ENCODE measurements at regions not wholly inside any gene's neighbourhood (a gene's known extent, or its start where the extent isn't known, plus 50 kb on each side); places are given as distances from the start of the nearest gene placed in this dataset.
A peak's percentile ranks its signal among the peaks of the same experiment; 100 is the strongest.

DNA sequence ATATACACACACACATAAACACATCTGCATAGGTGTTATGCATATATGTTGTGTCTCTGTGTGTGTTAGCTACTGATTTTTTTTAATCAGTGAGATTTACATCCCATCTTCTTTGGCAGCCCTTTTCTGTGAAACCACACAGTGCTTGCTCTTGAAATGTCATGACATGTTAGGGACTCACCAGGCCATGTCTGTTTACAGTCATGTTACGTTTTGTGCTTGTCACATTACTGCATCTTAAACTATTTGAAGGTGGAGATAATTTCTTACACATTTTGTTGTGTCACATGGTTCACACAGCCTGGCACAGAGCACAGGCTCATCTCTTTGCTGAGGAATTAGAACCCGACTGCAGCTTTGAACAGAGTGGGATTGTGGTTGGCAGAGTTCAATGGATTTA lies 364.4 kb upstream of the RIOK2 start:
- TF ChIP-seq CTCF (IDR thresholded peaks at IDR 0.05; ENCODE audit: extremely low read depth, missing control alignments): no peak

DNA sequence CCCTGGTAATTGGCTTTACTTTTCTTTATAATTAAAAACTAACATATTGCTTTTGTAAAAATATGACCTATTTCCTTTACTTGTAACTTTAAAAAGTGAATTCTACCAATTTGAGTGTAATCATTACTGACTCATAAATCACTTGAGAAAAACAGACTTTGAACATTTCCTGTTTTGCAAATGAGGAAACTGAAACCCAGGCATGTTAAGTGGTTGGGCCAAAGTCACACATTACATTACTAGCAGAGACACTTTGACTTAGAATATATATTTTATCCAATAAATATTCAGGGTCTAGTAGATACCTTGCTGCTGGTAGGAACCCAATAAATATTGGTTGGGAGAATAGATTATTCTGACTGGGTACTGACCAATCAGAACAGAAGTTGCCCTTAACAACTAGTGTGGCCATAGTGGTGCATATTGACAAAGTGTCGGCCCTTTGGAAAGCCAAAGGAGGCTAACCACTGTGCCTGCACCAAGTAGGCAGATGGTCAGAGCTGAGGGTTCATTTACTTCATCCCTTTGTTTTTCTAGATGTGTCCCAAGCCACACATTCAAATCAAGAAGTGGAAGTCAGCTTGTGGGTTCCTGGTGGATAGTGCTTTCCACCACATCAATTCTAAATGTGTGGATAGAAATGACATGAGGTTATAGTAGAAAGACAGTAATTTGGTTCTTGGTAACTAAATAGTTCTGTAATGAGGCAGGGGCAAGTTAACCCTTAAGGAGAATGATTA lies 365.1 kb upstream of the RIOK2 start:
- DNase-seq (ENCODE audit: low spot score): peak; percentile 32
- TF ChIP-seq CTCF (IDR thresholded peaks at IDR 0.05; ENCODE audit: extremely low read depth, missing control alignments): no peak

More for the DNA sequence above, 364.4 kb upstream of the RIOK2 start:
- no peak for DNase-seq (ENCODE audit: low spot score)

DNA sequence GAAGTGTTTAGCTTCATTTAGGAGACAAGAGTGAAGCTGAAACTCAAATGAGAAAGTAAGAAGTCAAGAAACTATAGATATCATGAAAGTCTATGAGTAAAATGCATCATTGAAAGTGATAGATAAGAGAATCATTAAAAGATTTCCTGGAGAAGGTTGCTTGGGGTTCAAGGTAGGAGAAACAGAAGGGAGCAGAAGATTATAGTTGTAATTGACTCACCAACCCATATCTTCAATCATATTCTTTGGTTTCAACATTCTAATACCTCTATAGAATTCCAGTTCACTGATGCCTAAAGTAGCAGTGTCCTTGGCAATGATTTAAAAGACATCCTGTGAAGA lies 365.7 kb upstream of the RIOK2 start:
- DNase-seq (ENCODE audit: low spot score): no peak
- no peak for TF ChIP-seq CTCF (IDR thresholded peaks at IDR 0.05; ENCODE audit: extremely low read depth, missing control alignments)

GRCh38 chr5:97549496-97549895 lies 366.4 kb upstream of the RIOK2 start:
- no peak for TF ChIP-seq CTCF (IDR thresholded peaks at IDR 0.05; ENCODE audit: extremely low read depth, missing control alignments)

DNA sequence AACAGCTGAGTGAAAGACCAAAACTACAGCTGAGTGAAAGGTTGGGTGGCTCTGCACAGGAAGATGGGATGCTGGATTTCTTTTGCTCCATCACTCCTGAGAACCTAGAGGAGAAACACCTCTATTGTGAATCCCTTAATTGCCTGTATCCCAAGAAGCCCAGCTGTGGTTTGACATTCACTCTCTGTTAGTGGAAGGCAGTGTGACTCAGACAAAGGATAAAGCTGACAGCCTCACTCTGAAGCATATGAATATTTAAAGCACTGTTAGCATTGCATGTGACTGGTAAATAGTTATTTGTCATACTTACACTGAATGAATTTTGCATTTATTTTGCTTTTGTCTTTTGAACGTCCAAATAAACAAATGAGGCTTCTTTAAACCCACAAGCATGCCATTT lies 367.1 kb upstream of the RIOK2 start:
- no peak for TF ChIP-seq CTCF (IDR thresholded peaks at IDR 0.05; ENCODE audit: extremely low read depth, missing control alignments)

More at GRCh38 chr5:97549496-97549895, 366.4 kb upstream of the RIOK2 start:
- DNase-seq (ENCODE audit: low spot score): no peak

DNA sequence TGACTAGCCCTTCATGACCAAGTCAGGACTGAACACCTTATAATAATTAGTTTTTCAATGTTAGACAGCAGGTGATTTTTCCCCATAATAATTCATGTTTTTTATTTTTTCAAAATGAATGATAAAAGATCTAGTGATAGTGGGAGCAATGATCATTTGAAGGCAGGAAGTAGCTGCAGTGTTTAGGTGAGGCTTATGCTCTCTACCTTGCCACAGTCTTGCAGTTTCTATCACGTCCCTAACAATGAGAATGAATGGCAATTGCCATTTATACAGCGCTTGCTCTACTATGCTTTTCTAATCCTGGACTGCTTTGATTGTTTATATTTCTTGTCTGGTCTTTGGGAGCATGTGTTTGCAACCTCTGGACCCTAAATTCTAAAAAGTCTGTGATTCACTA lies 367.8 kb upstream of the RIOK2 start:
- no peak for TF ChIP-seq CTCF (IDR thresholded peaks at IDR 0.05; ENCODE audit: extremely low read depth, missing control alignments)
- DNase-seq (ENCODE audit: low spot score): no peak

More for the DNA sequence above, 367.1 kb upstream of the RIOK2 start:
- no peak for DNase-seq (ENCODE audit: low spot score)

- no peak for DNase-seq (ENCODE audit: low spot score)
- TF ChIP-seq CTCF (IDR thresholded peaks at IDR 0.05; ENCODE audit: extremely low read depth, missing control alignments): no peak
These were observed 370.8 kb upstream of the RIOK2 start for GRCh38 chr5:97553604-97554452.

All from GM20000 (cell line).